ENCODE measurements at regions not wholly inside any gene's neighbourhood (a gene's known extent, or its start where the extent isn't known, plus 50 kb on each side); places are given as distances from the start of the nearest gene placed in this dataset.

DNA sequence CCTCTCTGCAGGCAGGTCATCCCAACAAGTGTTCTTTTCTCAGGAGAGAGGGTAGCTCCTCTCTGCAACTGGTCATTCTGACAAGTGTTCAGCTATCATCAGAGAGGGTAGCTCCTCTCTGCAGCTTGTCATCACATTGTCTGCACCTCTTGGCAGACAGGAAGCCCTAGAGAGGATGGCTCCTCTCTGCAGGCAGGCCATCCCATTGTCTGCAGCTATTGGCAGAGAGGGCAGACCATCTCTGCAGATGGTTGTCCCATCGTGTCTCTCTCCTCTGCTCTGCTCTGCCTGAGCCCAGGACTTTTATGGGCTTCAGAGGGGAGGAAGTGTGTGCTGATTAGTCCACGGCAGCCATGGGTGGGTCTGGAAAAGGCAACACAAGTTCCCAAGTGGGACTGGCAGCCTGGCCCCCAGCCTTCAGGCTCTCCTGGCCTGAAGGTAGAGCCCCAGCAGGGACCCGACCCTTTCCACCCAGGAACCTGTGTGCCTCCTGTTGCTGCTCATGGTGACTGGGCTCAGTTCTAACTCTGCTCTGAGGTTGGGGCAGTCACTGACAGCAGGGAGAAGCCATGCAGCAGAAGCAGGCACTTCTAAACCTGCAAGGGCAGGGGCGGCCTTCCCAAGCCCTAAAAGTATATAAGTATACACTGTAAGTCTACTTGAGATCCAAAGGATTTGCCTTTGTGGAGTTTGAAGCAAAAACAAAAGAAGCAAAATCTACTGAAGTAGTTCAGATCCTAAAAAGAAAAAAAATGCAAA lies 637.9 kb downstream of the PLOD2 start:
- Mint-ChIP-seq H3K9me3 (no peaks in the 10 kb centered on the region), H3K36me3 (no peaks in the 10 kb centered on the region), H3K27ac (no peak overlapping the region), H3K4me3 (no peak overlapping the region), H3K27me3 (no peaks in the 10 kb centered on the region), H3K4me1 (no peaks in the 10 kb centered on the region)
- DNase-seq, result no peak

DNA sequence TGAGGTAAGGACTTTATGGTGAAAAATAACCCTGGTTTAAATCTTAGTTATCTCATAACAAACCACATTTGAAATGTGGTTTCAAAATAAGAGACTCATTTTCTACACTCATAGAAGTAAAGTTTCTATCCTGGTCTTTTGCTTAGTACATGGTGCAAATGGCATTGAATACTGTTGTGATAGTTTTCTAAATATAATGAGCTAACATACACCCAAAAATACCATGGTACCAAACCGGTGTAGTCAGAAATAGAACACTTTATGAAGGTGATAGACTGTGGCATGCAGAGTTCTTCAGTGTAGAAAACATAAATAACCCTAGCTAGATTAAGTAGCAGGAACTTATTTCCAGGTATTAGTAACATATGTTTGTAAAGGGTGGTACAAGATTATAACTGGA lies 629.4 kb downstream of the PLOD2 start:
- Mint-ChIP-seq H3K27me3 (no peaks in the 10 kb centered on the region), H3K27ac (no peak overlapping the region), H3K36me3 (no peaks in the 10 kb centered on the region), H3K4me1 (no peaks in the 10 kb centered on the region), H3K9me3 (peaks cover 3% of the 10 kb centered on the region), H3K4me3 (no peak overlapping the region)
- DNase-seq, result no peak

DNA sequence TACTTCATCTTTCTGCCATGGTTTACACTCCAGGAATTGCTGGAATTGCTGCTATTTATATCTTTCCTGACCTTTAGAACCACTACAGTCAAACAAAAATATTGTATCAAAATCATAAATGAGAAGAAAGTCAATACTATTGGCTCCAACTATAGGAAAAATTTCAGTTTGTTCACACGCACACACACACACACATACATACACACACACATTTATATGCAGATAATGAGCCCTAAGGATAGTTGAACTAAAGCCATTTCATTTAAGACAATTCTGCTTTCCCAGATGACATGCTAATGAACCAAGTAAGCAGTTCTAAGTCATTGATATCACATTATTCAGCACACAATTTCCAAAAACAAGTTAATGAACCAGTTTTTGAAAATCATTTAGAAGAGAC lies 627.3 kb downstream of the PLOD2 start:
- no peaks in the 10 kb centered on the region for H3K36me3 Mint-ChIP-seq
- H3K4me1 Mint-ChIP-seq, result no peaks in the 10 kb centered on the region
- H3K27me3 Mint-ChIP-seq, result no peaks in the 10 kb centered on the region
- DNase-seq, result no peak
- no peak overlapping the region for H3K27ac Mint-ChIP-seq
- no peak overlapping the region for H3K4me3 Mint-ChIP-seq
- H3K9me3 Mint-ChIP-seq, result peaks cover 3% of the 10 kb centered on the region

DNA sequence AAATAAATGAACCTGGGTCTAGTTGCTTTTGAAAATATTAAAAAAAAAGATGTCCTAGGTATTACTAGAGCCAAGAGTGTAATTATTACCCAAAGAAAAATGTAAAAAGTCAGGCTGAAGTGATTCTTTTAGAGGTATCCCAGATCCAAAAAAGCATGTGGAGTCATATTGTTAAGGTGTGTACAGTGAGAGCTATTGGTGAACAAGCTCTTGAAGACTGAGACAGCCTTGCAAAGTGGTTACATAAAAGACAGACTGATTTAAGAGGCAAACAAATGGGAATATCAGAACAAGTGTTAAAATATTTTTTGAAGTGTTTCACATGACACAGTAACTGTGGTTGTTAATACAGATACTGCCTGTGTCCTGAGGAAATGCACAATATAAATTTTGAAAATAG lies 624.5 kb downstream of the PLOD2 start:
- H3K27ac Mint-ChIP-seq, result no peak overlapping the region
- no peak overlapping the region for H3K4me3 Mint-ChIP-seq
- no peaks in the 10 kb centered on the region for H3K27me3 Mint-ChIP-seq

DNA sequence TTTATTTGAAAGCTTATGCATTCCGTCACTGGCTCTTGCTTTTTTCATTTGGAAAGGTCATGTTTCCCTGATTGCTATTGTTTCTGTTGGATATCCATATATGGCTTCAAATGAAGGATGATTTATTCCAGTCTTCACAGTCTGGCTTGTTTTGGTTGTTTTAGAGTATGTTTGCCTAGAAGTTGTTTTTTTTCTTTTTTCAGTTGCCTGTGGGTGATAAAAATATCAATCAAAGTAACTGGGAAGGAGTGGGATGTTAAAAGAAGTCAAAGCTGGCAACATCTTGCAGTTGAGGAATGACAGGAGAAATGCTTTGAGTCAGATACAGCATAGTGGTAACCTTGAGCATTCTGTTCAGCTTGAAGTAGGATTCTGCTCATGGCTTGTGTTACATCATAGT lies 610.5 kb downstream of the PLOD2 start:
- H3K36me3 Mint-ChIP-seq, result no peaks in the 10 kb centered on the region
- no peaks in the 10 kb centered on the region for H3K27me3 Mint-ChIP-seq
- no peak overlapping the region for H3K4me3 Mint-ChIP-seq
- peaks cover 8% of the 10 kb centered on the region for H3K9me3 Mint-ChIP-seq
- DNase-seq, result no peak
- H3K27ac Mint-ChIP-seq, result no peak overlapping the region
- no peaks in the 10 kb centered on the region for H3K4me1 Mint-ChIP-seq

More for the DNA sequence above, 624.5 kb downstream of the PLOD2 start:
- Mint-ChIP-seq H3K9me3 (no peaks in the 10 kb centered on the region), H3K4me1 (no peaks in the 10 kb centered on the region), H3K36me3 (no peaks in the 10 kb centered on the region)
- DNase-seq, result no peak

DNA sequence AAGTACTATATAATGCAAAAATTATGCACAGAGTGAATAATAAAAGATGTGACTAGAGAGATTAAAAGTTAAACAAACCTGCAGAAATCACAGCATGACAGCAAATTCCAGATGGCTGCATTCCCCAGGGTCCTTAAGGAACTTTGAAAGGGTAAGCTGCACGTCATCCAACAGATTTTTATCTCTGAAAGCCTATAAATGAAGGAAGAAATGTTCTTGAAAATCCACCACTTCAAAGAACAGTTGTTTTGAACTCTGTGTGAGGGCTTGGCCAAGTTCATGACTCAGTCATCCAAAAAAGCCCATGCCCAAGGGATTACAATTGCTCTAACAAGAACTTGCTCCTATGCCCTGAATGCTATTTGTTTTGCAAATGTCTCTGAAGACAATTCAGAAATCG lies 603.6 kb downstream of the PLOD2 start:
- no peak overlapping the region for H3K4me3 Mint-ChIP-seq
- H3K27ac Mint-ChIP-seq, result no peak overlapping the region
- no peaks in the 10 kb centered on the region for H3K27me3 Mint-ChIP-seq
- DNase-seq, result no peak
- peaks cover 5% of the 10 kb centered on the region for H3K9me3 Mint-ChIP-seq
- H3K4me1 Mint-ChIP-seq, result no peaks in the 10 kb centered on the region
- H3K36me3 Mint-ChIP-seq, result no peaks in the 10 kb centered on the region

DNA sequence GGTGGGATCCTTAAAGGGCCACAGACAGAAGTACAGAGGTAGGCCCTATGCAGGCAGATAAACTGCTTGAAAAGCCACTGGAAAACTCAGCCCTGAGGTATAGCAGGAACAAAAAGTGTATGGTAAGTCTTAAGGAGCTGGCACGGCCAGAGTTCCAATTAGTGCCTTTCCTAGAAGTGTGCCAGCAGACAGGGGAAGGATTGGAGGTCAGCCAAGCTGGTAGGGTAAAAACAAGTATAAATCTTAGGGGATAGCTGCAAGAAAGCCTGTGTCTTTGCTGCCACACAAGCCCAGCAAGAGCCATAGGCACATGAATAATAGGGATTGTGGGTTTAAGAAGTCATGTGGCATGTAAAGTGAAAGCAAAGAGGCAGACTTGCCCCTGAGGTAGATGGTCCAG lies 582.5 kb downstream of the PLOD2 start:
- H3K36me3 Mint-ChIP-seq, result no peaks in the 10 kb centered on the region
- no peaks in the 10 kb centered on the region for H3K4me1 Mint-ChIP-seq
- peaks cover 6% of the 10 kb centered on the region for H3K9me3 Mint-ChIP-seq
- no peaks in the 10 kb centered on the region for H3K27me3 Mint-ChIP-seq
- DNase-seq, result no peak
- H3K4me3 Mint-ChIP-seq, result no peak overlapping the region
- no peak overlapping the region for H3K27ac Mint-ChIP-seq

DNA sequence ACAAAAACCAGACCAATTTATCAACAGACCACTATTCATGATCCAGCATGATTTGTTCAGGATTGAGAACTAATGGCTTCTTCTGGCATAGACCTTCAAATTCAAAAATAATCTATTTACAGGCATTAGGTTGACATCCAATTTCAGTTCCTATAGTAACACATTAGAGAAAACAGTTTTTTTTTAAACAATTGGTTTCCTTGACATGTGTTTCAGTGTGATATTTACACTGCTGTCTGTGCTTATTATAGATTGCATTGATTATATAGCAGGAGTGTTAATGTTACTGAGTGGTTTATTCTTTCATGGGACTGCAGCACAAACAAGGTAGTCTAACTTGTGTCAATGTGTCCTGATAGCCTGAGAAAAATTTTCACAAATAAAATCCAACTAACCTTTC lies 579.3 kb downstream of the PLOD2 start:
- no peak for DNase-seq
- no peak overlapping the region for H3K27ac Mint-ChIP-seq
- H3K9me3 Mint-ChIP-seq, result peaks cover 6% of the 10 kb centered on the region
- H3K4me3 Mint-ChIP-seq, result no peak overlapping the region
- no peaks in the 10 kb centered on the region for H3K4me1 Mint-ChIP-seq
- H3K36me3 Mint-ChIP-seq, result no peaks in the 10 kb centered on the region
- H3K27me3 Mint-ChIP-seq, result no peaks in the 10 kb centered on the region

DNA sequence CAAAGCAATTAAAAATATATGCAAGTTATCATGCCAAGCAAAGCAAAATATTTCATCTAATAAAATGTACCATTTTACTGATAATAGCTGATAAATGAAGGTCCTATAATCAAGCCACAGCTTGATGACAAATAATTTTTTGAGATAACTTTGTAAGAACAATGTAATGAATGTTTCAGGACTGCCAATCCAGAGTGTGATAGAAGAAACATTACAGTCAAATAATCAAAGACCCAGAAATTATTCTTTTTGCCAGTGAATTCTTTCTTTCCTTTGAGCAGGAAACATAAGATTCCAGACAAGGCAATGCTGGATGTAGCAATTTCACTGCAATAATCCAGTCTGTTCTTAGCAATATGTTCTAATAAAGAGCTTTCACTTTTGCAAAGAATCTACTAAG lies 556.1 kb downstream of the PLOD2 start:
- H3K27ac Mint-ChIP-seq, result no peak overlapping the region
- H3K36me3 Mint-ChIP-seq, result no peaks in the 10 kb centered on the region
- H3K4me1 Mint-ChIP-seq, result no peaks in the 10 kb centered on the region
- H3K27me3 Mint-ChIP-seq, result no peaks in the 10 kb centered on the region
- DNase-seq, result no peak
- no peak overlapping the region for H3K4me3 Mint-ChIP-seq
- H3K9me3 Mint-ChIP-seq, result peaks cover 3% of the 10 kb centered on the region

DNA sequence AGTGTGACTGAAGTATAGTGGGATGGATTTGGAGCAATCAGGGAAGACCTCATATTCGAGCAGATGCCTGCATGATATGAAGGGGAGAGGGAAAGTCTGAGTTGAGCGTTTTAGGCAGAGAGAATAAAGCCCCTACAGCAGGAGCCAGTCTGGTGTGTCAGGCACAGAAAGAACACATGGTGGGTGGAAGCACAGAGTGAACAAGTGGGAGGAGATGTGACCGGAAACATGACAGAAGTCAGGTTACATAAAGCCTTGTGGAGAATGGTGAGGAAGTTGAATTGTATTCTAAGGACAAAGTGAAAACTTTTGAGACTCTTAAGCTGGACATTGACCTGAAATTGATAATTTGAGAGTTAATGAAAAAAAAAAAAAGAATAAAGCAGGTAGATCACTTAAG lies 541.0 kb downstream of the PLOD2 start:
- no peaks in the 10 kb centered on the region for H3K27me3 Mint-ChIP-seq
- DNase-seq, result no peak

DNA sequence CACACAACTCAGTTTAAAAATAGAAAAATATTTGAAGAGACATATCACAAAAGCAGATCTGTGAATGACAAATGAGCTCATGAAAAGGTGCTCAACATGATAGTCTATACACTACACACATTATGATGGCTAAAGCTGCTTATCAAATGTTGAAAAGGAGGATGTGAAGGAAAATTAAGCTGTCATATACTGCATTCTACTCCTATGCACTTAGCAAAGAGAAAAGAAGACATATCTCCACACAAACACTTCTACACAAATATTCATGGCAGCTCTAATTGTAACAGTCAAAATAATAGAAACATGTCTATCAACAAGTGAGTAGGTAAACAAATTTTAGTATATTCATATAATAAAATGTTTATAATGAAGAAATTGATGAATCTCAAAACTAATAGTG lies 540.5 kb downstream of the PLOD2 start:
- no peak overlapping the region for H3K27ac Mint-ChIP-seq
- H3K27me3 Mint-ChIP-seq, result no peaks in the 10 kb centered on the region
- no peaks in the 10 kb centered on the region for H3K36me3 Mint-ChIP-seq
- no peak overlapping the region for H3K4me3 Mint-ChIP-seq
- H3K4me1 Mint-ChIP-seq, result no peaks in the 10 kb centered on the region
- no peak for DNase-seq
- H3K9me3 Mint-ChIP-seq, result no peaks in the 10 kb centered on the region

More for the DNA sequence above, 541.0 kb downstream of the PLOD2 start:
- Mint-ChIP-seq H3K4me1 (no peaks in the 10 kb centered on the region), H3K9me3 (no peaks in the 10 kb centered on the region), H3K4me3 (no peak overlapping the region), H3K36me3 (no peaks in the 10 kb centered on the region), H3K27ac (no peak overlapping the region)

DNA sequence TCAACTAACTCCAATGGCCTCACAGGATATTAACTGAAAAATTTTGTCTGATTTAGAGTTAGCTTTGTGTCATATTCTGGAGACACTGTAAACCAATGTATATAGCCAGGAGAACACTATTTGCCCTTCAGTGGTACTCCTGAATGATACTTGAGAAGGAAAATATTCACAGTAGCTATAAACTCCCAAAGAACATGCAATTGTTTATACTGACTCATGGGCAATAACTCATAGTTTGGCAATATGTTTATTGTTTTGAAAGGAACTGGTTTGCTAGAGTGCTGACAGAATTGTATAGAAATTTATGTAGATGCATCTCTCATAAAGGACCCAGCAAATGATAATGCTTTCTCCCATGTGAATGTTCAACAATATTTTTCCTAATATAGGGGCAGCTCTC lies 537.6 kb downstream of the PLOD2 start:
- no peak for DNase-seq
- H3K36me3 Mint-ChIP-seq, result no peaks in the 10 kb centered on the region
- H3K4me1 Mint-ChIP-seq, result no peaks in the 10 kb centered on the region
- H3K9me3 Mint-ChIP-seq, result no peaks in the 10 kb centered on the region
- no peak overlapping the region for H3K4me3 Mint-ChIP-seq
- H3K27me3 Mint-ChIP-seq, result no peaks in the 10 kb centered on the region
- no peak overlapping the region for H3K27ac Mint-ChIP-seq

DNA sequence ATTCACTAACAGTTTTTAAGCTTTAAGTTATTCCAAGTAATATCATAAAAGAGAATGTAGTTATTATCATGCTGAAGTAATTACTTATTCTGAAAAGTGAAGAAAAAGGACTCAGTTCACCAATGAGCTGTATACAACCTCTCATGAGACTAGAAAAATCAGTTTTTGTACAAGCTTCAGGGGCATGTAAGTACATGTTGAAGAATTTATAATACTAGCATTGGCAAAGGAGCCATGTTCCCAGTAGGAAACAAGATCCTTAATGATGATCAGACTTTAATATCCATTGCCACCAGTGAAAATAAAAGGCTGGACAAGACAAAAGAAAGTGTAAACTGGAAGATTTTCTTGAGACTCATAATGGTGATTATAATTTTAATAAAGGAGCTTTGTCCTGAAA lies 532.8 kb downstream of the PLOD2 start:
- Mint-ChIP-seq H3K4me3 (no peak overlapping the region), H3K27ac (no peak overlapping the region), H3K27me3 (no peaks in the 10 kb centered on the region), H3K9me3 (peaks cover 8% of the 10 kb centered on the region), H3K4me1 (no peaks in the 10 kb centered on the region), H3K36me3 (no peaks in the 10 kb centered on the region)
- no peak for DNase-seq

DNA sequence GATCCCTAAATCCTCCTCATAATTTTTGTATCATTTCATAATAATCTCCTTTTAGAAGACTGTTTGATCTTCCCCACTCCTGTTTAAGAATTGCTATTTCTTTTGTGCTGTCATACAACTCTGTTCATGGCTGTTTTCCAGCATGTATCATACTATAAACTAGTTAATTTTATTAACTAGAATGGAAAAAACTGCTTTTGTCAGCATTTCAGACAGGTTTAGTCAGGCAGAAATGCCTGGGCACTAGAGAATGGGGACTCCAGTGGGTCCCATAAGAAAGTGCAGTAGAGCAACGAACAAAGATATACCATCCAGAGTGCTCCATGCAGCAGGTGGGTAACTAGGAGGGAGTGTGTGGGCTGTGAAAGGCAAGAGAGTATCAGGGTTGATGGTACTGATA lies 523.9 kb downstream of the PLOD2 start:
- Mint-ChIP-seq H3K4me1 (no peaks in the 10 kb centered on the region), H3K4me3 (no peak overlapping the region), H3K36me3 (no peaks in the 10 kb centered on the region), H3K9me3 (peaks cover 3% of the 10 kb centered on the region), H3K27ac (no peak overlapping the region), H3K27me3 (no peaks in the 10 kb centered on the region)
- DNase-seq, result no peak

DNA sequence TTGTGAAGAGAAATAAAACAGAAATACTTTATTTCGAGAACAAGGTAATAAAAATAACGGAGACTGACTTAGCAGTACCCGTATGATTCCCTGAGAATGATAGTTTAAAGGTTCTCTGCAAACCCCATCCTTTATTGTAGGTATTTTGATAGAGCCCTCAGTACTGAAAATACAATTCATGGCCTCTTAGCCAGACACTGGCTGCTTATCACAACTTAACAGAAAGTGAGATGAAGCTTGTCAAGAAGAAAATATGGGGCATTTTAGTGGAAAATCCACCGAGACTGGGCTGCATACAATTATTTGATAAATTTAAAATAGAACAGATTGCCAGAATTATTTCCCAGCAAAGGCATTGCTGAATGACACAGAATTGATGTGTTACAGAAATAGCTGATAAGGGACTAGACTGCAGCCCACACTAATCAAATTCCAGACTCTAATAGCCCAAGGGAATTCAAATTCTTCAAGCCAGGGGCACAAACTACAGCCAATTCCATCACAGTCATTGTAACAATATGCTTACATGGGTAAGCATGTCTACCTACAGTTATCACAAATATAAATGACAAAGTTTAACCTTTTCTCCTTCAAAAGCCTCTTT lies 521.9 kb downstream of the PLOD2 start:
- no peak overlapping the region for H3K4me3 Mint-ChIP-seq
- H3K27ac Mint-ChIP-seq, result no peak overlapping the region
- no peaks in the 10 kb centered on the region for H3K36me3 Mint-ChIP-seq
- H3K27me3 Mint-ChIP-seq, result no peaks in the 10 kb centered on the region
- H3K9me3 Mint-ChIP-seq, result no peaks in the 10 kb centered on the region
- H3K4me1 Mint-ChIP-seq, result no peaks in the 10 kb centered on the region
- no peak for DNase-seq

DNA sequence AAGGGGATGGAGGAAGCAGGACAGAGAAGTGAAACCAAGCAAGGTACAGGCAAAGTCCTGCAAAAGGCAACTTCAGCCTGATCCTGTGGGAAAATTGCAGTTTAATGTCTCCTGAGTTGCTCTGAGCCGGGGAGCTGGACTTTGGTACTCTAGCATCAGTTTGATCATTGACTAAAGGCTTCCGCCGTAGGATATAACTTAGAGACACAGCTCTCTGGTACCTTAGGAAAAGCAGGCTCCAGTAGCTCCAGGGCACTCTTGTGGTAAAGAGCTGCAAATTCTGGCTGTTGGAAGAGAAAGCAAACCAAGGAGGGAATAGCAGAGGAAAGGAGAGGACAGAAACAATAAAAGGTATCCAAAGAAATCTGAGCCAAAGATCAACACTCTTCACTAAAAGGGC lies 521.1 kb downstream of the PLOD2 start:
- H3K9me3 Mint-ChIP-seq, result no peaks in the 10 kb centered on the region
- H3K27ac Mint-ChIP-seq, result no peak overlapping the region
- H3K27me3 Mint-ChIP-seq, result no peaks in the 10 kb centered on the region
- no peaks in the 10 kb centered on the region for H3K36me3 Mint-ChIP-seq
- no peaks in the 10 kb centered on the region for H3K4me1 Mint-ChIP-seq
- no peak for DNase-seq
- H3K4me3 Mint-ChIP-seq, result no peak overlapping the region
